ENCODE measurements at regions not wholly inside any gene's neighbourhood (a gene's known extent, or its start where the extent isn't known, plus 50 kb on each side); places are given as distances from the start of the nearest gene placed in this dataset.

DNA sequence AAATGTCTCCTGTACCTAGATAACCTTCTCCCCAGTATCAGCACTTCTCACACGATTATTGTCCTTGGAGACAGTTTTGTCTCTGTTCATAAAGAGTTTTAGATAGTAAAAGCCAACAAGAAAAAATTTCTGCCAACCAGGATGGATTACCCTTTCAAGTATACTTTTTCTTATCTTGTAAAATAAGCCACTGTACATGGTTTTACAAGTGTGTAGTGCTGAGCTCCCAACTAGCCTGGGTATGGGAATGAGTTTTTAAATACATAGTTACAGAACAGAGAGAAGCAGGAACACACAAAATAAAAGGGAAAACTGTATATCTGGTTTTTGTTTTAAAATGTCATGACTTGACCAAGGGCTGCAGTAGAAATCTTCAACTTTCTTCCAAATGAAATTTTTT lies 76.7 kb downstream of the C18orf54 start:
- CTCF ChIA-PET, result interaction anchor here (2.4 kb wide), 1 partner anchor 10 kb away, joined by 6 read pairs; no protein-coding TSS in a partner anchor
- no peak for DNase-seq

GRCh38 chr18:54436501-54436900 lies 78.8 kb downstream of the C18orf54 start:
- ChIA-PET POLR2A (no interaction called here), CTCF (interaction anchor here (1.5 to 2.4 kb wide), 3 partner anchors 8 to 235 kb away, joined by 4 to 6 read pairs (median 5); no protein-coding TSS in a partner anchor)
- no peaks in the 10 kb centered on the region for H3K4me1 ChIP-seq (ENCODE audit: control insufficient read depth in 1 of 2, insufficient read depth in 2 of 2, low read depth in 1 of 2, low read length in 1 of 2)
- TF ChIP-seq SMC3 (IDR thresholded peaks at IDR 0.05; ENCODE audit: low read depth, low read length), result no peak
- no peak for TF ChIP-seq CHD2 (IDR thresholded peaks at IDR 0.05; ENCODE audit: low read length, partially characterized antibody)
- no peaks in the 10 kb centered on the region for H3K36me3 ChIP-seq (replicated peaks in 1 of 2; ENCODE audit: control insufficient read depth in 1 of 2, insufficient read depth in 2 of 2, low read length in 1 of 2)
- no peaks in the 10 kb centered on the region for H3K27me3 ChIP-seq (ENCODE audit: insufficient read depth)
- WGBS (ENCODE audit: low lambda C conversion rate), result 27% methylated on average over 5 of the region's 5 CpGs
- DNase-seq, result no peak
- no peaks in the 10 kb centered on the region for H3K9me3 ChIP-seq
- H3K79me2 ChIP-seq (ENCODE audit: insufficient read depth), result no peaks in the 10 kb centered on the region
- no peak overlapping the region for H2AFZ ChIP-seq (ENCODE audit: low read depth)
- H3K9ac ChIP-seq, result no peak overlapping the region
- no peaks in the 10 kb centered on the region for H3K9me2 ChIP-seq
- H3K27ac ChIP-seq (ENCODE audit: low read depth in 2 of 2, low read length in 1 of 2), result no peak overlapping the region
- H4K20me1 ChIP-seq (ENCODE audit: insufficient read depth), result no peaks in the 10 kb centered on the region
- H3F3A ChIP-seq (replicated peaks; ENCODE audit: insufficient read depth), result no peaks in the 10 kb centered on the region
- H3K4me3 ChIP-seq (ENCODE audit: low read depth in 2 of 2, low read length in 1 of 2), result no peak overlapping the region
- no peak overlapping the region for H3K4me2 ChIP-seq

More for the DNA sequence above, 76.7 kb downstream of the C18orf54 start:
- Histone ChIP-seq H3K36me3 (replicated peaks in 1 of 2; ENCODE audit: control insufficient read depth in 1 of 2, insufficient read depth in 2 of 2, low read length in 1 of 2) (no peaks in the 10 kb centered on the region), H3K9me2 (no peaks in the 10 kb centered on the region), H3K9ac (no peak overlapping the region), H3K4me2 (no peak overlapping the region), H4K20me1 (ENCODE audit: insufficient read depth) (no peaks in the 10 kb centered on the region), H3K79me2 (ENCODE audit: insufficient read depth) (no peaks in the 10 kb centered on the region), H3K4me3 (ENCODE audit: low read depth in 2 of 2, low read length in 1 of 2) (no peak overlapping the region), H3K4me1 (ENCODE audit: control insufficient read depth in 1 of 2, insufficient read depth in 2 of 2, low read depth in 1 of 2, low read length in 1 of 2) (no peaks in the 10 kb centered on the region), H3K9me3 (no peaks in the 10 kb centered on the region), H3F3A (replicated peaks; ENCODE audit: insufficient read depth) (no peaks in the 10 kb centered on the region), H3K27me3 (ENCODE audit: insufficient read depth) (no peaks in the 10 kb centered on the region), H3K27ac (ENCODE audit: low read depth in 2 of 2, low read length in 1 of 2) (no peak overlapping the region), H2AFZ (ENCODE audit: low read depth) (no peak overlapping the region)
- TF ChIP-seq, protein P1, sequence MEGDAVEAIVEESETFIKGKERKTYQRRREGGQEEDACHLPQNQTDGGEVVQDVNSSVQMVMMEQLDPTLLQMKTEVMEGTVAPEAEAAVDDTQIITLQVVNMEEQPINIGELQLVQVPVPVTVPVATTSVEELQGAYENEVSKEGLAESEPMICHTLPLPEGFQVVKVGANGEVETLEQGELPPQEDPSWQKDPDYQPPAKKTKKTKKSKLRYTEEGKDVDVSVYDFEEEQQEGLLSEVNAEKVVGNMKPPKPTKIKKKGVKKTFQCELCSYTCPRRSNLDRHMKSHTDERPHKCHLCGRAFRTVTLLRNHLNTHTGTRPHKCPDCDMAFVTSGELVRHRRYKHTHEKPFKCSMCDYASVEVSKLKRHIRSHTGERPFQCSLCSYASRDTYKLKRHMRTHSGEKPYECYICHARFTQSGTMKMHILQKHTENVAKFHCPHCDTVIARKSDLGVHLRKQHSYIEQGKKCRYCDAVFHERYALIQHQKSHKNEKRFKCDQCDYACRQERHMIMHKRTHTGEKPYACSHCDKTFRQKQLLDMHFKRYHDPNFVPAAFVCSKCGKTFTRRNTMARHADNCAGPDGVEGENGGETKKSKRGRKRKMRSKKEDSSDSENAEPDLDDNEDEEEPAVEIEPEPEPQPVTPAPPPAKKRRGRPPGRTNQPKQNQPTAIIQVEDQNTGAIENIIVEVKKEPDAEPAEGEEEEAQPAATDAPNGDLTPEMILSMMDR (IDR thresholded peaks at IDR 0.05), result no peak
- no peak for TF ChIP-seq GATA2 (CRISPR knock-in tag; IDR thresholded peaks at IDR 0.05)
- TF ChIP-seq SIN3A (IDR thresholded peaks at IDR 0.05; ENCODE audit: borderline replicate concordance, low read depth, low read length), result no peak
- TF ChIP-seq TAF1 (IDR thresholded peaks at IDR 0.05; ENCODE audit: borderline replicate concordance, low read depth, low read length), result no peak
- TF ChIP-seq, protein P2, sequence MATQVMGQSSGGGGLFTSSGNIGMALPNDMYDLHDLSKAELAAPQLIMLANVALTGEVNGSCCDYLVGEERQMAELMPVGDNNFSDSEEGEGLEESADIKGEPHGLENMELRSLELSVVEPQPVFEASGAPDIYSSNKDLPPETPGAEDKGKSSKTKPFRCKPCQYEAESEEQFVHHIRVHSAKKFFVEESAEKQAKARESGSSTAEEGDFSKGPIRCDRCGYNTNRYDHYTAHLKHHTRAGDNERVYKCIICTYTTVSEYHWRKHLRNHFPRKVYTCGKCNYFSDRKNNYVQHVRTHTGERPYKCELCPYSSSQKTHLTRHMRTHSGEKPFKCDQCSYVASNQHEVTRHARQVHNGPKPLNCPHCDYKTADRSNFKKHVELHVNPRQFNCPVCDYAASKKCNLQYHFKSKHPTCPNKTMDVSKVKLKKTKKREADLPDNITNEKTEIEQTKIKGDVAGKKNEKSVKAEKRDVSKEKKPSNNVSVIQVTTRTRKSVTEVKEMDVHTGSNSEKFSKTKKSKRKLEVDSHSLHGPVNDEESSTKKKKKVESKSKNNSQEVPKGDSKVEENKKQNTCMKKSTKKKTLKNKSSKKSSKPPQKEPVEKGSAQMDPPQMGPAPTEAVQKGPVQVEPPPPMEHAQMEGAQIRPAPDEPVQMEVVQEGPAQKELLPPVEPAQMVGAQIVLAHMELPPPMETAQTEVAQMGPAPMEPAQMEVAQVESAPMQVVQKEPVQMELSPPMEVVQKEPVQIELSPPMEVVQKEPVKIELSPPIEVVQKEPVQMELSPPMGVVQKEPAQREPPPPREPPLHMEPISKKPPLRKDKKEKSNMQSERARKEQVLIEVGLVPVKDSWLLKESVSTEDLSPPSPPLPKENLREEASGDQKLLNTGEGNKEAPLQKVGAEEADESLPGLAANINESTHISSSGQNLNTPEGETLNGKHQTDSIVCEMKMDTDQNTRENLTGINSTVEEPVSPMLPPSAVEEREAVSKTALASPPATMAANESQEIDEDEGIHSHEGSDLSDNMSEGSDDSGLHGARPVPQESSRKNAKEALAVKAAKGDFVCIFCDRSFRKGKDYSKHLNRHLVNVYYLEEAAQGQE (IDR thresholded peaks at IDR 0.05; ENCODE audit: low read depth, low read length), result no peak
- no peak for TF ChIP-seq FOXM1 (IDR thresholded peaks at IDR 0.05; ENCODE audit: low read depth)
- TF ChIP-seq RXRA (IDR thresholded peaks at IDR 0.05; ENCODE audit: borderline replicate concordance, low read depth), result no peak
- TF ChIP-seq RCOR1 (IDR thresholded peaks at IDR 0.05; ENCODE audit: low read length), result no peak
- TF ChIP-seq ELF1 (IDR thresholded peaks at IDR 0.05), result no peak
- no peak for TF ChIP-seq RAD21 (IDR thresholded peaks at IDR 0.05; ENCODE audit: low read length)
- TF ChIP-seq RFX5 (IDR thresholded peaks at IDR 0.05; ENCODE audit: low read length), result no peak
- TF ChIP-seq CHD2 (IDR thresholded peaks at IDR 0.05; ENCODE audit: low read length, partially characterized antibody), result no peak
- TF ChIP-seq POLR2AphosphoS5 (IDR thresholded peaks at IDR 0.05; ENCODE audit: low read depth, low read length), result no peak
- TF ChIP-seq SMC3 (IDR thresholded peaks at IDR 0.05; ENCODE audit: low read depth, low read length), result no peak
- TF ChIP-seq MEF2A (IDR thresholded peaks at IDR 0.05; ENCODE audit: borderline replicate concordance, low read depth), result no peak
- POLR2A ChIA-PET, result no interaction called here
- WGBS (ENCODE audit: low lambda C conversion rate), result 19% methylated on average over 1 of the region's 1 CpG

Measured in SK-N-SH (cell line).